ENCODE measurements at regions not wholly inside any gene's neighbourhood (a gene's known extent, or its start where the extent isn't known, plus 50 kb on each side); places are given as distances from the start of the nearest gene placed in this dataset.
"Not testable (repeated sequence)": the region's sequence is repeated elsewhere in the genome, so short reads cannot be mapped to it uniquely, and the experiment has no call there.

DNA sequence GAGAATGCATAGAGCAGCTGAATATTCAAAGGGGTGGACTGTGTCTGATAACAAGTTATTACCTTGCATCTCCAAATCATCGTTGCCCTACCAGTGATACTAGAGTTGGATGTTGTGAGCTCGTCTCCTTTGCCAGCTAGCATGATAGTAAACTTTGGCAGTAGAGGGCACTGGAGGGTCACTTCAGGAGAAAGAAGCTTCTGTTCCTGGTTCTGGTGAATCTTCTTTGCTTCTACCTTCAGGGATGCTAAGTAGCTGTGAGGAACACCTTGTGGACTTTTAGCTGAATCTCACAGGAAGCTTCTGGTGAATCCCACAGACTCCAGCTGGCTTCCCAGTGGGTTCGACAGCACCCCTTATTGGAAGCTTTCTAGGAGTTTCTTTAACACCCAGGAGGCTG, 626.6 kb upstream of the SGCD start:
- no peak for DNase-seq (ENCODE audit: low read depth)

DNA sequence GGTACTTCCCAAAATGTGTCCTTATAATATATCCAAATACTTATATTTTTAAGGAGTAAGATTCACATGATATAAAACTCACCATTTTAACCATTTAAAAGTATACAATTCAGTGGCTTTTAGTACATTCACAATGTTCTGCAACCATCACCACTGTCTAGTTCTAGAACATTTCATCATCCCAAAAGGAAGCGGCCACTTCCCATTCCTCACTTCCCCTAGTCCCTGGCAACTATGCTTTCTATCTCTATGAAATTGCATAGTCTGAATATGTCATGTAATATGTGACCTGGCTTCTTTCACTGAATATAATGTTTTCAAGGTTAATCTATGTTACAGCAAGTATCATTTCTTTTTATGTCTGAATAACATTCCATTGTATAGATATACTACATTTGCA, 615.1 kb upstream of the SGCD start:
- DNase-seq (ENCODE audit: low read depth), result no peak

DNA sequence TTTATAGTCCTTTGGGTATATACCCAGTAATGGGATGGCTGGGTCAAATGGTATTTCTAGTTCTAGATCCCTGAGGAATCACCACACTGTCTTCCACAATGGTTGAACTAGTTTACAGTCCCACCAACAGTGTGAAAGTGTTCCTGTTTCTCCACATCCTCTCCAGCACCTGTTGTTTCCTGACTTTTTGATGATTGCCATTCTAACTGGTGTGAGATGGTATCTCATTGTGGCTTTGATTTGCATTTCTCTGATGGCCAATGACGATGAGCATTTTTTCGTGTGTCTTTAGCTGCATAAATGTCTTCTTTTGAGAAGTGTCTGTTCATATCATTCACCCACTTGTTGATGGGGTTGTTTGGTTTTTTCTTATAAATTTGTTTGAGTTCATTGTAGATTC, 612.5 kb upstream of the SGCD start:
- DNase-seq (ENCODE audit: low read depth), result not testable (repeated sequence)

DNA sequence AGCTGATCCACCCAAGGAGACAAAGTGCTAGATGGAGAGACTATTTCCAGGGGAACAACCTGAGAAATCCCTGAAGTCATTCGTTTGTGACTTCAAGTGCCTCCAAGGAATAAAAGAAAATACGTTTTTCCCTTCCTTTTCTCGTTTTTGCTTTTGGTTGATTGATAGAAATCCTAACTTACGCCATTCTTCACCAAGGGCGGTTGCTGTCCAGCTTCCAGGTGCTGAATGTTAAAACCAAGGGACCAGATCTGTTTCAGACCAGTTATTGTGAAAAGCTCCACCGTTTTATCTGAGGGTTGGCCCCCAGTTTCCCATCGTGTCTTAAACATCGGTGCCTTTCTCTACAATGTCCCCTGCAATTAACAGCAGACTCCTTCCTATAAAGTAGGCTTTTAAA, 600.7 kb upstream of the SGCD start:
- no peak for DNase-seq (ENCODE audit: low read depth)

DNA sequence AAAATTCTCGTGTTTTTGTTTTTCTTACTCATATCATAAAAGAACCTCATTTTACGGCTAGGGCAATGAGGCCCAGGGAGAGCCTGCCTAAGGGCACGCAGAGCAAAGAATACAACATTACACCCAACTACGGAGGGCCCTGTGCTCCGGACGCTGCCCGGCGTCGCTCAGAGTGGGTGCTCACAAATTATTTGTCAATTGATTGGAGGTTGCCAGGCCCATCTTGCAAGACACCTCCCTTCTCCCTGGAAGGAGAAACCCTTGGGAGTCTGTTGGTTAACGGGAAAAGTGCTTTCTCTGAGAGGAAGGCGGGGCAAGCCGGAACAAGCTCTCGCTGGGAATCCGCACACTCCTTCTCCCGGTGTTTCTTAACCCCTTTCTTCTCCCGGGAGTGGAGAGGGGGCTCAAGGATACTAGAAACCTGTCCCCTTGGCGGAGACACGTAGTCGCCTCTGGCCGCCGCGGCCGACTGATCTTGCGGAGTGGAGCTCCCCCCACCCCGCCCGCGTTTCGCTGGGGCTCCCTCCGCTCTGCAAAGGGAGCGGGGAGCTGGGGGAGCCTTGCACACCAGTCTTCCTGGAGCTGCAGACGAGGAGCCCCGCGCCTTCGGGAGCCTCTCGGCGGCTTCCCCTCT, 599.3 kb upstream of the SGCD start:
- no peak for DNase-seq (ENCODE audit: low read depth)

DNA sequence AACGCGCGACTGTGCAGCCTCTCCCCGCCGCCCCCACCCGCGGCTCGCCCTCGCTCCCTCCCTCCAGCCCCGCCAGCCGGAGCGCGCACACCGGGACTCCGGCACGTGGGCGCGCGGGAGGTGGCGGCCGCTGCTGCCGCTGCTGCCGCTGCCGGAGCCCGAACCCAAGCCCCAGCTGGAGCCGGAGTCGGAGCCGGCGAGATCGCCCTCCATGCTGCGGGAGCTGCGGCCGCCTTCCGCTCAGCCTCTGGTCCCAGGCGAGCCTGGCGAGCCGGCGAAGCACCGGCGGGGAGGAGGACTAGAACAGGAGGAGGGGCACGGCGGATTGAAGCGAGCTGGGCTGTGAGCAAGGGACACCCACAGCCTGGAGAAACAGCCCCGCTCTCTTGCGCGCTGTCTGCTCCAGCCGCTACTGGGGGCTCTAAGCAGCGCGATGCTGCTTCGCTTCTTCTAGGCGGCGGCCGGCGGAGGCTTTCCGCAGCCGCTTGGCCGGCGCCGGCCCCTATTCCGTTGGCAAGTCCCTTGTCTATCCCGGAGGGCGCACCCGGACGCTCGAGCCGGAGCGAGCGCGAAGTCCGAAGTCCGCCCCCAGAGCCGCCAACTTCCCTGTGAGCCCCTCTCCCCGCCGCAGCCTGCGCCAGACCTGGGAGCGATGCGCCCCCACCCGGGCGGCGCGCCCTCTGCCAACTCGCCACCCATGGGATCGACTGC, 598.7 kb upstream of the SGCD start:
- no peak for DNase-seq (ENCODE audit: low read depth)

DNA sequence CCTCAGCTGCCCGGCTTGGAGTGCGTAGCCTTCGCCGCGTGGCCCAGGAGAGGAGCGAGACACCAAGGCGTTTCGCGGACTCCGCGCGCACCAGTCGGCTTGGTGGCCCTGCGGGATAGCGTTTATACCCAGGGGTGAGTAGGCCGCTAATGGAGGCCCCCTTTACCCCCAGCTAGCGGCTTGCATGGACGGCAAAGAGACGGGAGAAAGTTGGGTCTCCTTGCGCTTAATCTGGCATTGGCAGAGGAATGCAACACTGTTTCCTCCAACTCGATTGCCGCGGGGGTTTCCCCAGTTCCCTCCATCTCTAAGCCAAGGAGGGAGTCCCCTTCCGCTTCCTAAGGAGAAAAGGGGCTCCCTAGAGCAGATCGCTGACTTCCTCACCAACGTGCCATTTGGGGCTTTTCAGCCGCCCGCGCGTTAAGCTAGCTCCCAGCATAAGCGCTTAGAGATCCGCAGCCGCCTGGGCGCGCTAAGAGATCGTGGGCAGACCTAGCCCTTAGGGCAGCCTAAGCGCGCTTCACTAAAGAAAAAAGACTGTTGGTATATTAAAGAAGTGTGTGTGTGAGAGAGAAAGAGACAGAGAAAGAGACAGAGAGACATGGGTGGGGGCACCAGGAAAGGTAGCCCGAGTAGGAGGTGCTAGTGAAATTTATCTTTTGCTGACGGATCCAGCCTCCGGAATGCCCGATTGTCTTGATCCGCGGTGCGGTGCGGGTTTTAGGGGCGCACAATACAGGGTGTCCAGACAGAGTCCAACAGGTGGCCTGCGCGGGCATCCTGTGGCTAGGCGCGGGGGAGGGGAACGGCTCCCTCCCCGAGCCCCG, 597.9 kb upstream of the SGCD start:
- no peak for DNase-seq (ENCODE audit: low read depth)

DNA sequence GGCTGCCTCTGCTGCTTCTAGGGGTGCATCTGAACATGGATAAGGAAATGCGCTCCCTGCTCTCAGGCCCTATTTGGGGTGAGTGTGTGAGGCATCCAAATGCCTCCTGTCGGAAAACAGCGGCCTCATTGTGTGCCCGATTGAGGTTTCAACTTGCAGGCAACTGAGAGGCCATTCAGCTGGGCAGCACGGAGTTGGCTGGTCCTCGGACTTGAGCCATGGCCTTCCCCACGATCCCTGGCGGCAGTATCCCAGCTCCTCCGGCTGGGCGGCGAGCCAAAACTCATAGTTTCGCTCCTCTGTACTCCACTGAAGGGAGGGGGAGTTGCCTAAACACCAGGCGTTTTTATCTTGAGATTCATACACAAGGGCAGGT, 597.3 kb upstream of the SGCD start:
- DNase-seq (ENCODE audit: low read depth), result no peak

DNA sequence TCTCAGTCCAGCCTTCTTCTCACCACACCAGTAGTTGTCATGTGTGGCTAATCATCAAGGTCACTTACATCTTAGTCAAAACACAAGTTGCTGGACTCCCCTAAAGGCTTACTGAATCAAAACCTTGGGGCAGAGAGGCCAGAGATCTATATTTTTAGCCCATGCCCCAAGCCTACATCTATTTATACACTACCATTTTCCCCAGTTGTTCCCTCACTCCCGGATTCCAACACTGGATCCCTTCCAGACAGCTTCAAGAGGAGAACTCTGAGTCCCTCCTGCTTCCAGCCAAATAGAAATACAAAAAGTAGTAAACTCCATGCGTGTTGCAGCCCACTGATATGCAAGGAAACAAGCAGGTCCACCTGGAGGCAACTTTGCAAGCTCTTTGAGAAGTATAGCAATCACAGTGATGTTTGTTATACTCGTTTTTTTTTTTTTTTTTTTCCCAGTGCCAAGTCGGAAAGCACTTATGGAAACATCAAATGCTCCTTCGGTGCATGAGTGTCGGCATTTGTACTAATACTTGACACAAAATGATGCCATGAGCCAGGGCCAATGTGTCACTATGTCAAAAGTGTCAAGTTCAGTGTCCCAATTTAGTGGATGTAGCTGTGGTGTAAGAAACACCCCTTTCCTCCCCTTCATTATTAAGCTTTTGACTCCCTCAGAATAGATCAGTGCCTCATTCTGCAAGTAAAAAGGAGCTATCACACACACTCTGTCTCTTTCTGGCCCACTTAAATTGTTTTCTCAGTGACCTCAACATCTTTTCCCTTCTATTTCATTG, 594.2 kb upstream of the SGCD start:
- no peak for DNase-seq (ENCODE audit: low read depth)

DNA sequence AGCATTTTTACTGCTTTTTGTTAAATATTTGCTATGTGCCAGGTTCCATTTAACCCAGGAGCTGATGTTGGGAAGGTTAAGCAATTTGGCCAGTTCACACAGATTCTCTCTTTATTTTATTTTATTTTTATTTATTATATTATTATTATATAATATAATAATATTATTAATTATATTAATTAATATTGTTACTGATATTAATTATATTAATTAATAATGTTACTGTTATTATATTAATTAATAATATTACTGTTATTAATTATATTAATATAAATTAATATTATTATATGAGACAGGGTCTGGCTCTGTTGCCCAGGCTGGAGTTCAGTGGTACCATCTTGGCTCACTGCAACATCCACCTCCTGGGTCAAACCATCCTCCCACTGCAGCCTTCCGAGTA, 593.0 kb upstream of the SGCD start:
- DNase-seq (ENCODE audit: low read depth), result no peak

DNA sequence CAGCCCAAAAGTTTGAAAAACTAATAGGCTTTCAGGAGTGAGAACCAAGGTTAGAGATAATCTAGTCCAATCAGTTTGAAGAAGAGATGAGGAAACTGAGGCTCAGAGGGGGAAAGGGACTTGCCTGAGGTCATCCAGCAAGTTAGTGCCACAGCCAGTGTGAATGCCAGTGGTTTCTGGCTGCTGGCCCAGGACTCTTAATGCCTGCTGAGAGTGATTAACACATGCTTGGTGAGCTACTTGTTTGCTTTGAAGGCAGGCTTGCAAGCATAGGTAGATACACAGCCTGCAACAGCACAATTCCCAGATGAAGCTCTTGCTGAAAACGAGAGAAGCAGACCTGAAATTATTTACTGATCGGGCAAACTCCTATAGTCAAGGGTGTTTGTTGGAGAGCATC, 591.6 kb upstream of the SGCD start:
- no peak for DNase-seq (ENCODE audit: low read depth)

DNA sequence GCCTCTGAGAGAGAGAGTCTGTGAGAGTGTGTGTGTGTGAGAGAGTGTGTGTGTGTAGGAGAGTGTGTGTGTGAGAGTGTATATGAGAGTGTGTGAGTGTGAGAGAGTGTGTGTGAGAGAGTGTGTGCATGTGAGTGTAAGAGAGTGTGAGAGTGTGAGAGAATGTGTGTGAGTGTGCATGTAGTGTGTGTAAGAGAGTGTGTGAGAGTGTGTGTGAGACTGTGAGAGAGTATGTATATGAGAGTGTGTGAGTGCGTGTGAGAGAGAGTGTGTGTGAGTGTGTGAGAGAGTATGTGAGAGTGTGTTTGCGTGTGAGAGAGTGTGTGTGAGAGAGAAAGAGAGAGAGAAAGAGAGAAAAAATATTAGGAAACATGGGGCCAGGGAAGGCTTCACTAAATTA, 588.3 kb upstream of the SGCD start:
- DNase-seq (ENCODE audit: low read depth), result no peak

DNA sequence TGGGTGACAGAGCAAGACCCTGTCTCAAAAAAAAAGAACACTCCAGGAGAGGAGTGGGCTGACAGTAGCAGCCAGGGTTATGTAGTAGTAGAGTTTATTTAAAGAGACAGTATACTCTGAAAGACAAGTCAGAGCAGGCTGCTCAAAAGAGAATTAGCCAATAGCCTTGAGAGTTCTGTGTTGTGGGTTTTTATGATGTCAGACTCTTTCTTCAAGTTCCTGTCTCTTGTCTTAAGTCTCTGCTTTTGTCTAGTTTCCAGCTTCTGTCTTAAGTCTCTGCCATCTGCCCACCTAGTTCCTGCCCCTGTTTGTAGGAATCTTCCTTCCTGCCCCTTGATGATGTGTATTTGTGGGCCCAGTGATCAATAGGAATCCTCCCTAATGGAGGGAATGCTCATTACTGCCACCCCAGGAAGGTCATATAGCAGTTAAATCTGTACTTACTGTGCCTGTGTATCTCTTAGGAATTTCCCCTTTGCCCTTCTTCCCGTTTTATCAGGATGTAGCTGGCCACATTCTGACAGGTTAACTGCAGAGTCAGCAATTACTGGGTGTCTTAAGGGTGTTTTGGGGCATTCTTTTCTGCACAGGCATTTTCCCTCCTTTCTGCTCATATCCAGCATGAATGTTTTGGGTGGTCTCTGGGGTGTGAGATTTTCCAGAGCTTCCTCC, 580.5 kb upstream of the SGCD start:
- DNase-seq (ENCODE audit: low read depth), result no peak

DNA sequence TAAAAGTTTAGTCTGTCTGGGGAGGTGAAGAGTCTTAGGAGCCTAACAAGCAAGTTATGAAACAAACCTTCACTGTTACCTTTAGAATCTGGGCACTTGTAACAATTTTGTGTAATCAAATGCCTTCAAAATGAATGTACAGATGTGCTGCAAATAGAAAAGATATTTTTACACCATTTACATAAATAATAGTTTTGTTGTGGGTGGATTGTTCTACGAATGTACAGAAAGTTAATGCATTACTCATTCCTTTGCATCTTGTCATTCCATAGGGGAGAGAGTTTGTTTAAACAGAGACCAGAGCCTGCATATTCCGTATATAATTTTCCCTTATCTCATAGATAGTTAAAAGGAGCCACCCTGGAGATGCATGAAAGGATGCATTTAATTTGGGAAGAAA, 576.9 kb upstream of the SGCD start:
- no peak for DNase-seq (ENCODE audit: low read depth)

DNA sequence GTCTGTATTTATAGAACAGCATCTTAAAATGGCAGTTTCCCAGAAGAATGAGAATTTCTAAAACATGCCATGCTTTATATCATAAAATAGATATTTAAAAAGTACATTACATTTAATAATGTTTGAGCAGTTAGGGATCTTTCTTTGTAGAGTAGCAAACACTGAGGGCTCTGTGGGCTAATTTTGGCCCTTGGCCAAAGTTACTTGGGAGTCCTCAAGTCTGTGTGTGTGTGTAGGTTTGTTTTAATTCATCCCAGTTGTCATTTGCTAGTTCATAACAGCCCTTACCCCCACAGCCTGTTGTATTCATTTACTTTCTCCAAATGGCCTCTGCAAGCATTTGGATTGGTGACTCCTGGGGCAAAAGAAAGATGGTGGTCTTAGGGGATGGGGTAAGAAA, 576.4 kb upstream of the SGCD start:
- DNase-seq (ENCODE audit: low read depth), result no peak

DNA sequence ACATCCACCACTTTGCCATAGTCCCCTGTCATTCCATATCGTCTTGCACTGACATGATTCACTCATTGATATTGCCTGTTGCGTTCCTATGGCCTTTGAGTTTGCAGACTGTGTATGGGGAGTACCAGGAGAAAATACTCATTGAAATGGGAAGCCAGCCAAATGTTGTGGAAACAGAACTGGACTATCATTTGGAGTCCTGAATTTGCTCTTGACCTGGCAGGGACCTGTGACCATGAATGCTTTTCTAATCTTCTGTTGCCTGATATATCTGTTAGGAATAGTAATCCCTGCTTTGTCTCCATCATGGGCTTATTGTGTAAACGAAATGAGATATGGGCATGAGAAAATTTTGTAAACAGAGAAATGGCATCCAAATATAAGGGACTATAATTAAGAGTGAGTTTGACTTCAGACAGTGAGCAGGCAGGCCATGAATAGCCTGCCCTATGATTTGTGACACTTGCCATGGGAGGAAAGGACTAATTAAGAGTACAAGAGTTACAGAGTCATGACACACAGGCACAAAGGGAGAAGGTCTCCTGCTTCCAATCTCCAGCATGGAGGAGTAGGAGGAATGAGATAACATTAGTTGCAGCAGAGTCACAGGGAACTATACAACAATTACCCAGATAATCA, 572.9 kb upstream of the SGCD start:
- no peak for DNase-seq (ENCODE audit: low read depth)

DNA sequence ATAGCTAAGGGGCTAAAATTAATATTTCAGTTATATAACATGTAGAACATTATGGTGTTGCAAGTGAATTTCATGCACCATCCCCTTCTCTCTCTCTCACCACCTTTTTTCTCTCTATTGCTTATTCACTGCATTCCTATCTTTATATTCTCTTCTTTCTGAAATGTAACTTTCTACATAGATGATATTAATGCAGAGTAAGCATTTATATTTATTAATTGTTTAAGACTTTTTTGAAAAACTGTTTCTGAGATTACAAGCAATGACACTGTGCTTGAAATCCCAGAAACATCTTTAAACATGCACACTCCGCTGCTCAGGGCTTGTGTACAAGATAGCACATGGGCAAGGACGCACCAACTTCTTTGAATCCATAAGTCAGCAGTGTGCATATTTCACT, 567.7 kb upstream of the SGCD start:
- no peak for DNase-seq (ENCODE audit: low read depth)

DNA sequence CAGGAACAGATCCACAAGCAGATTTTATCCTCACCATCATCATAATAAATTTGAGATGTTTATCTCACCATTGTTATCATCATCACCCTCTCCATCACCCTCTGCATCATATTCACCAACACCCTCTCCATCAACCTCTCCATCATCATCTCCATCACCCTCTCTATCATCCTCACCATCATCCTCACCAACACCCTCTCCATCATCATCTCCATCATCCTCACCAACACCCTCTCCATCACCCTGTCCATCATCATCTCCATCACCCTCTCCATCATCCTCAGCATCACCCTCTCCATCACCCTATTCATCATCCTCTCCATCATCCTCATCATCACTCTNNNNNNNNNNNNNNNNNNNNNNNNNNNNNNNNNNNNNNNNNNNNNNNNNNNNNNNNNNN, 567.0 kb upstream of the SGCD start:
- DNase-seq (ENCODE audit: low read depth), result no peak

DNA sequence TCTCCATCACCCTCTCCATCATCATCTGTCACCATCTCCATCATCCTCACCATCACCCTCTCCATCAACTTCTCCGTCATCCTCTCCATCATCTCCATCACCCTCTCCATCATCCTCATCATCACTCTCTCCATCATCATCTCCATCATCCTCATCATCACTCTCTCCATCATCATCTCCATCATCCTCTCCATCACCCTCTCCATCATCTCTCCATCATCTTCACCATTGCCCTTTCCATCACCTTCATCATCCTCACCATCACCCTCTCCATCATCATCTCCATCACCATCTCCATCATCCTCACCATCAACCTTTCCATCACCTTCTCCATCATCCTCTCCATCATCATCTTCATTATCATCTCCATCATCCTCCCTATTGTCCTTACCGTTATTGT, 565.5 kb upstream of the SGCD start:
- no peak for DNase-seq (ENCODE audit: low read depth)

DNA sequence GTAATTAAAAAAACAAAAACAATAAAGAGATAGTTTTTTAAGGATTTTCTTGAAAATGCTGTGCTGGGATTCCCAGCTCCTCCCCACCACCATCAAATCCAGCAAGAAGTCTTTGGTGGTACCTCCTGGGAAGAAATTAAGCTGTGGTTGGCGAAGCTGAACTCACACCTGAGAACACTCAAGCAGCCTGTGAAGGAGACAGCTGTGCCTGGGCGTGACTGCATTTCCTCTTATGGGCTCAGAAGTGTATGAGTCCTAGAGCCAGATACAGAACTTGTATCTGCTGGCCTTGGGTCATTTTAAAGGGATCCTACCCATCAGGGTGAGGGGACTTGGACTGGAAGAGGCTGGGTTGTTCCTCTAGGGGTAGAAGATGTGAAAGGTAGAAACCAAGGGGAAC, 561.2 kb upstream of the SGCD start:
- no peak for DNase-seq (ENCODE audit: low read depth)

DNA sequence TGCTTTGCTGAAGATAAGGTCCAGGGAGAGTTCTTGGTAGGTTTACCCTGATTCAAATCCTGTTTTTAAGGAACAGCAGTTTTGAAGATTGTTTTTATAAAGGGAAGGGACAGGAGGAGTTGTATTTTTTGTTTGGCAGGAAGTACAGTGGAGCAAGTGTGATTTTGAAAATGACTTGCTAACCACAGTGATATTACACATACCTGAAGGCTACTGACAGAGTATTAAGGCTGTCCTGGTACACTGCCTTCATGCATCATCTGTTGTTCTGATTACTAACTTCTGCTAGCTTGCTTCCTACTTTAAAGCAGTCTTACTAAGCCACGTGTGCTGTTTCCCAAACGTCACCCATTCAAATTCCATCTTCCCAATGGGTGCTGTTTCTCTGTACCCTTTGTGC, 559.5 kb upstream of the SGCD start:
- DNase-seq (ENCODE audit: low read depth), result no peak

DNA sequence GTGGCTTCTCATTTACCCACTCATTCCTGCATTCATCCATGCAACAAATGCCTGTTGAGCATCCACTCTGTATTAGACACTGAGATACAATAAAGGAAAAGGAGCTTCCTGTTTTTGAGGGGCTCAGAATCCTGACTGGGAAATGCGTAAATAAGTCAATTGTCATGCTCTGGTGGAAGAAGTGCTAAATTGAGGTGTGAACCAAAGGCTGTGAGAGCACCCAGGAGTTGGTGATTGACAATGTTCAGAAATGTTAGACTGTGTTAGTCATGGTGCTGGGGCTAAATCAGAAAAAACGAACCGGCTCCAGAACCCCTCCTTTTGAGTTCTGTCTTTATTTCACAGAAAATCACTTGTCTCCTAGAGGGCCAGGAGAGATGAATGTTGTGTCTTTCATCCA, 558.6 kb upstream of the SGCD start:
- DNase-seq (ENCODE audit: low read depth), result no peak
